ENCODE measurements at regions not wholly inside any gene's neighbourhood (a gene's known extent, or its start where the extent isn't known, plus 50 kb on each side); places are given as distances from the start of the nearest gene placed in this dataset.

DNA sequence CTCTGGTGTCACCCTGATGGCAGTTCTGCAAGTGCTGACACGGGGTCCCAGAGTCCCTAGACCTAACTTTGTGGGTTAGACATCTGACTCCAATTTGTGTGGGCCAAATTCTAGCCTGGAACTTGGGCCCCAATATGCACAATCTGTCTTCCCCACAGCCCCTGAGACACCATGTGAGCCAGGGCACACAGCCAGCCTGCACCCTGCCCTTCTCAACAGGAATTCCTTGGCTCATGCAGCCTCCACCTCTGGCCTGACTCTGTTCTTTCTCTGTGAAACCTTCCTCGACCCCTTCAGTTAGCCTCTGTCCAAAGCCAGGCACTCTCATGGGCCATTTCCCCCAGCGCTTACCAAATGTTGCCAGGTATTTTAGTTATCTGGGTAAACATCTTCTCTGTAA is 59.1 kb upstream of the POU2AF1 start:
- TF ChIP-seq, protein P1, sequence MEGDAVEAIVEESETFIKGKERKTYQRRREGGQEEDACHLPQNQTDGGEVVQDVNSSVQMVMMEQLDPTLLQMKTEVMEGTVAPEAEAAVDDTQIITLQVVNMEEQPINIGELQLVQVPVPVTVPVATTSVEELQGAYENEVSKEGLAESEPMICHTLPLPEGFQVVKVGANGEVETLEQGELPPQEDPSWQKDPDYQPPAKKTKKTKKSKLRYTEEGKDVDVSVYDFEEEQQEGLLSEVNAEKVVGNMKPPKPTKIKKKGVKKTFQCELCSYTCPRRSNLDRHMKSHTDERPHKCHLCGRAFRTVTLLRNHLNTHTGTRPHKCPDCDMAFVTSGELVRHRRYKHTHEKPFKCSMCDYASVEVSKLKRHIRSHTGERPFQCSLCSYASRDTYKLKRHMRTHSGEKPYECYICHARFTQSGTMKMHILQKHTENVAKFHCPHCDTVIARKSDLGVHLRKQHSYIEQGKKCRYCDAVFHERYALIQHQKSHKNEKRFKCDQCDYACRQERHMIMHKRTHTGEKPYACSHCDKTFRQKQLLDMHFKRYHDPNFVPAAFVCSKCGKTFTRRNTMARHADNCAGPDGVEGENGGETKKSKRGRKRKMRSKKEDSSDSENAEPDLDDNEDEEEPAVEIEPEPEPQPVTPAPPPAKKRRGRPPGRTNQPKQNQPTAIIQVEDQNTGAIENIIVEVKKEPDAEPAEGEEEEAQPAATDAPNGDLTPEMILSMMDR (IDR thresholded peaks at IDR 0.05; ENCODE audit: insufficient read depth, missing control alignments): no peak
- FAIRE-seq (no peak), DNase-seq (ENCODE audit: insufficient read length, low spot score) (no peak)

DNA sequence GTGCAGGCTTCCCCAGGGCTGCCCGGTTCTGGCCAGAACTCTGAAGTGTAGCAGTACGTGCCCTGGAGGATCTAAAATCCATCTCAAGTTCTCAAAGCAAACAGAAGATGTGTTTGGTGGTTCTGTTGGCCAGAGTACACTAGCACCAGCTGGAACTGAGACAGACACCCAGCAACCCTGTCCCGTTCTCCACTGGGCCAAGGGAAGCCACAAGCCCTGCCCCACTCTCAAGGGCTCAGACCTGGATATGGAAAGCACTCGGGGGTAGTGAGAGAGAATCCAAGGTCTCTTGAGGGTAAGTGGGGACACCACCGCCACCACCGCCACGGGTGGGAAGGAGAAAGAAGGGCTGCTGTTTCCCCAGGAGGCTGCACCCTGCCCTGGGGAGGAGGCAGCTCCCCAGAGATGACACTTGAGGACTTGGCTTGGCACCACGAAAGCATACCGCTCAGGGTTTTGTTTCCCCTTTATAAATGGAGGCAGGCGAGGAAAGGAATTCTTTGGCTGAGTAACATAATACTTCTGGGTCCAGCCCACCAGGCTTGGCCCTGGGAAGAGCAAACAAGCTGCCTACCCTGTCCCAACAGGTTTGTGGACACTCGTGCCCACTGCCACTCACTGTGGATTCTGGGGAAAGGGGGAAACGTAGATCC is 56.1 kb upstream of the POU2AF1 start:
- DNase-seq (ENCODE audit: insufficient read length, low spot score) (no peak), FAIRE-seq (no peak)
- TF ChIP-seq, protein P1 (IDR thresholded peaks at IDR 0.05; ENCODE audit: insufficient read depth, missing control alignments): no peak

DNA sequence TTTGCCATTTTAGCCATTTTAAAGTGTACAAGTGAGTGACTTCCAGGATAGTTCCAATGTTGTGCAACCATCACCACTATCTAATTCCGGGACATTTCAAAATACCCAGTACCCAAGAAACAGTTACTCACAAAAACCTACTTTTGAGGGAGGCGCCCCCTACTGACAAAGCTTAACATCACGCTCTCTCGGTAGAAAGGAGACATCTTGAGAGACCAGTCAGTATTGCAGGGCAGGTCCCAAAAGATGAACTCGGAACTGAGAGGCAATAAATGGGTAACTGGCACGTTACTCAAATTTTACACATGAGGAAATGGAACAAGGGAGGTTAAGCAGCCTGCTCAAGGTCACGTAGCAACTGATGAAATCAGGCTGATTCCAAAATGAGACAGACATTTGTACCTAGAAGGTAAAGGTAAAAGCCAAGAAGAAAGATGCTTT is 50.0 kb upstream of the POU2AF1 start:
- no peak for DNase-seq (ENCODE audit: insufficient read length, low spot score)
- no peak for FAIRE-seq
- TF ChIP-seq, protein P1 (IDR thresholded peaks at IDR 0.05; ENCODE audit: insufficient read depth, missing control alignments): peak; percentile 29

All from D721Med (cell line).